HepG2 (cell line): ENCODE measurements at regions not wholly inside any gene's neighbourhood (a gene's known extent, or its start where the extent isn't known, plus 50 kb on each side); places are given as distances from the start of the nearest gene placed in this dataset.

Source experiments
- ATAC-seq: fragments of 200-7000 bp; cut with Tn5 transposase; 3 replicates; pipeline ENCODE4 v1.9.1; 2020; ENCODE audit warnings: mild to moderate bottlenecking, moderate library complexity
- BruUV-seq: library from RNA; stranded (reverse); fragments of 400-500 nt; replicated peaks from 2 replicates; lab custom pipeline; 2021; lab: Mats Ljungman, UMichigan
- CTCF ChIA-PET: fragments of 300-600 bp; formaldehyde crosslinking; extraction: SDS; loops from one replicate; lab custom pipeline; 2021; ENCODE audit warnings: low total read pairs, inconsistent platforms, low intra/inter-chr PET ratio; lab: Yijun Ruan, JAX
- POLR2A ChIA-PET: fragments of 350-600 bp; sonication (Branson Sonifier 250); formaldehyde crosslinking; loops from one replicate; lab custom pipeline; 2020; ENCODE audit warnings: antibody characterized with exemption, inconsistent platforms; lab: Yijun Ruan, JAX
- DNase-seq: peaks from one replicate; pipeline ENCODE4 v3.0.0-alpha.2; 2015; ENCODE audit warnings: low spot score
- FAIRE-seq: peaks from 3 replicates; lab custom pipeline; 2011; peaks lifted over from hg19 to GRCh38; lab: Jason Lieb, UNC
- H2AFZ ChIP-seq: one replicate; pipeline ENCODE4 v1.6.1; 2011; ENCODE audit warnings: low read length, inconsistent platforms
- H3K27ac ChIP-seq: fragments of 300-600 bp; 3 replicates; pipeline ENCODE4 v1.8.0; 2011; ENCODE audit warnings: mixed run types, mild to moderate bottlenecking, mixed read lengths, low read length, inconsistent platforms; ENCODE audit not compliant: insufficient read depth; ENCODE audit errors: extremely low read length
- H3K27me3 ChIP-seq, 2 experiments: fragments of 200-600 bp in 1 of 2; 2 replicates in 1 of 2; 3 replicates in 1 of 2; pipeline versions ENCODE4 v1.6.0 to v1.8.0; 2011; ENCODE audit warnings: low read length in 2 of 2, mild to moderate bottlenecking in 2 of 2, moderate library complexity in 2 of 2, inconsistent platforms in 1 of 2; ENCODE audit not compliant: insufficient read depth in 2 of 2, control insufficient read depth in 1 of 2
- H3K36me3 ChIP-seq, 2 experiments: fragments of 200-600 bp in 1 of 2; replicated peaks in 1 of 2; 2 replicates in 1 of 2; 3 replicates in 1 of 2; pipeline versions ENCODE4 v1.5.1 to v1.8.0; 2011; ENCODE audit warnings: low read length in 2 of 2, inconsistent platforms in 1 of 2; ENCODE audit not compliant: insufficient read depth in 2 of 2, control insufficient read depth in 1 of 2
- H3K4me1 ChIP-seq: 2 replicates; pipeline ENCODE4 v1.5.1; 2012; ENCODE audit warnings: low read length, inconsistent platforms; ENCODE audit not compliant: insufficient read depth
- H3K4me2 ChIP-seq: 2 replicates; pipeline ENCODE4 v1.6.0; 2011; ENCODE audit warnings: low read depth, low read length, inconsistent platforms
- H3K4me3 ChIP-seq, 3 experiments: fragments of 200-600 bp in 1 of 3; sonication (generic), shearing (Covaris generic) in 1 of 3; replicated peaks in 1 of 3; 2 replicates each; pipeline ENCODE4 v1.5.1; 2011 to 2016; ENCODE audit warnings: low read length in 3 of 3, inconsistent platforms in 2 of 3, low read depth in 2 of 3, mild to moderate bottlenecking in 2 of 3, control low read depth in 1 of 3, mixed read lengths in 1 of 3; ENCODE audit not compliant: insufficient read depth in 1 of 3
- H3K79me2 ChIP-seq: one replicate; pipeline ENCODE4 v1.6.1; 2011; ENCODE audit warnings: low read length, inconsistent platforms; ENCODE audit not compliant: insufficient read depth
- H3K9ac ChIP-seq: 2 replicates; pipeline ENCODE4 v1.6.0; 2011; ENCODE audit warnings: mild to moderate bottlenecking, low read depth, low read length, inconsistent platforms; ENCODE audit not compliant: insufficient read depth
- H3K9me3 ChIP-seq: 2 replicates; pipeline ENCODE4 v1.5.1; 2012; ENCODE audit warnings: mild to moderate bottlenecking, low read length
- H4K20me1 ChIP-seq: 2 replicates; pipeline ENCODE4 v1.6.0; 2011; ENCODE audit warnings: inconsistent platforms, mild to moderate bottlenecking, low read length, moderate library complexity; ENCODE audit not compliant: insufficient read depth
- BRD4 ChIP-seq: sonication (generic); formaldehyde crosslinking; IDR thresholded peaks from 2 replicates; pipeline ENCODE4 v1.4.0; 2020; ENCODE audit warnings: missing genetic modification reagents
- GTF2F1 ChIP-seq: fragments of 150-350 bp; IDR thresholded peaks from 2 replicates; pipeline ENCODE4 v1.6.1; 2014; ENCODE audit warnings: low read length
- HES4 ChIP-seq: sonication (generic); formaldehyde crosslinking; IDR thresholded peaks from 2 replicates; pipeline ENCODE4 v1.9.0; 2021; ENCODE audit warnings: mild to moderate bottlenecking, missing genetic modification reagents, borderline replicate concordance
- MTF1 ChIP-seq: sonication (generic); formaldehyde crosslinking; IDR thresholded peaks from 2 replicates; pipeline ENCODE4 v1.5.0; 2020; ENCODE audit warnings: missing genetic modification reagents
- NFYB ChIP-seq: sonication (generic); formaldehyde crosslinking; IDR thresholded peaks from 2 replicates; pipeline ENCODE4 v1.4.0; 2020; ENCODE audit warnings: missing genetic modification reagents
- POGK ChIP-seq: sonication (generic); formaldehyde crosslinking; conservative IDR thresholded peaks from 2 replicates; pipeline ENCODE4 v1.8.0; 2022; ENCODE audit warnings: mild to moderate bottlenecking, moderate library complexity, missing genetic modification reagents
- ZBTB37 ChIP-seq: sonication (generic); formaldehyde crosslinking; IDR thresholded peaks from 2 replicates; pipeline ENCODE4 v1.4.0; 2020; ENCODE audit warnings: mild to moderate bottlenecking, missing genetic modification reagents
- ZNF17 ChIP-seq: sonication (generic); formaldehyde crosslinking; IDR thresholded peaks from 2 replicates; pipeline ENCODE4 v1.5.0; 2020; ENCODE audit warnings: mild to moderate bottlenecking, missing genetic modification reagents
- ZNF460 ChIP-seq: sonication (generic); formaldehyde crosslinking; IDR thresholded peaks from 2 replicates; pipeline ENCODE4 v1.5.1; 2020; ENCODE audit warnings: missing genetic modification reagents, mild to moderate bottlenecking, borderline replicate concordance
- WGBS: methylation state at CpG from one replicate; pipeline ENCODE4 v1.1.6; 2017; ENCODE audit warnings: low lambda C conversion rate; 5-methylcytosine and 5-hydroxymethylcytosine counted together
- in situ Hi-C: cut with HindIII; loops from 2 replicates; pipeline ENCODE4 v1.10.0; 2017; ENCODE audit warnings: low pct_unique_long_range_greater_than_20kb; ENCODE audit not compliant: extremely low pct_ligation_motif_present
- intact Hi-C: fragments of 100-400 bp; cut with micrococcal nuclease; formaldehyde crosslinking; loops from one replicate; pipeline ENCODE4 v1.10.0; 2022; ENCODE audit not compliant: unreplicated experiment

DNA sequence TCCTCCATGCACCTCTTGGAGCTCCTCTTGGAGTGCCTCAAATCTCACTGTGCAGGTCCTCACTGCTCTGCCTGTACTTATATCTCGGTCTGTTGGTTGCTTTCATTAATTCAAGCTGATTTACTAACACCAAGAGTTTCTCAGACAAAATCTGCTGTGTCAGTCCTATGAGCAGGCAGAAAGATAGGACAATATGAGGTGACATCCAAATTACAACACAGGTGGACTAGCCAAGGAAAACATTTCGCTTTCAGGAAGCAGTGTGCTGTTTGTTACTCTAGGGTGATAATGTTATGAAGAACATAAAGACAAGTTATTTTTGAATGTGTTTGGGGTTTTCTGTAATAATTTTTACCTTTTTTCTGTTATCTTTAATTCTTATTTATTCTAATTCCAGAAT, 264.1 kb upstream of the ANKH start:
- FAIRE-seq, result no peak
- CTCF ChIA-PET, result no interaction called here
- Histone ChIP-seq H3K4me3 (no peak overlapping the region), H3K36me3 (no peaks in the 10 kb centered on the region), H3K27me3 (no peaks in the 10 kb centered on the region), H3K4me1 (no peaks in the 10 kb centered on the region), H3K9me3 (no peaks in the 10 kb centered on the region), H3K9ac (no peak overlapping the region), H3K4me2 (no peak overlapping the region), H3K79me2 (no peaks in the 10 kb centered on the region), H3K27ac (no peak overlapping the region), H4K20me1 (no peaks in the 10 kb centered on the region), H2AFZ (no peak overlapping the region)
- DNase-seq, result no peak
- POLR2A ChIA-PET, result no interaction called here
- TF ChIP-seq BRD4 (no peak), ZBTB37 (no peak), GTF2F1 (no peak), ZNF17 (CRISPR knock-in tag) (no peak), NFYB (CRISPR knock-in tag) (no peak), HES4 (CRISPR knock-in tag) (no peak), ZNF460 (CRISPR knock-in tag) (no peak), POGK (CRISPR knock-in tag) (no peak), MTF1 (CRISPR knock-in tag) (no peak)
- no TSS peak for BruUV-seq
- in situ Hi-C loops, result no loop called here
- 24% methylated on average over 2 of the region's 2 CpGs for WGBS
- ATAC-seq, result no peak
- intact Hi-C loops, result no loop called here
